Neural progenitor cell (in vitro differentiated cells): ENCODE measurements at regions not wholly inside any gene's neighbourhood (a gene's known extent, or its start where the extent isn't known, plus 50 kb on each side); places are given as distances from the start of the nearest gene placed in this dataset.
"Not testable (repeated sequence)": the region's sequence is repeated elsewhere in the genome, so short reads cannot be mapped to it uniquely, and the experiment has no call there.

Experiments
- DNase-seq: peaks from one replicate; pipeline ENCODE4 v3.0.0-alpha.2; 2016; ENCODE audit warnings: low spot score
- H2AFZ ChIP-seq: fragments of 200-600 bp; sonication (generic); replicated peaks from 2 replicates; pipeline ENCODE4 v1.6.1; 2016; ENCODE audit warnings: antibody characterized with exemption
- H3F3A ChIP-seq: fragments of 200-600 bp; sonication (generic); 2 replicates; pipeline ENCODE4 v1.6.1; 2016; ENCODE audit warnings: antibody characterized with exemption, low read depth
- H3K27ac ChIP-seq: fragments of 200-600 bp; sonication (generic); 2 replicates; pipeline ENCODE4 v1.5.1; 2016; ENCODE audit warnings: mild to moderate bottlenecking
- H3K27me3 ChIP-seq: fragments of 200-600 bp; sonication (generic); 2 replicates; pipeline ENCODE4 v1.6.1; 2016; ENCODE audit warnings: mild to moderate bottlenecking, moderate library complexity
- H3K36me3 ChIP-seq: fragments of 200-600 bp; sonication (generic); 2 replicates; pipeline ENCODE4 v1.5.1; 2016
- H3K4me1 ChIP-seq: fragments of 200-600 bp; sonication (generic); 2 replicates; pipeline ENCODE4 v1.6.1; 2016; ENCODE audit warnings: mixed run types
- H3K4me2 ChIP-seq: fragments of 200-600 bp; sonication (generic); 2 replicates; pipeline ENCODE4 v1.6.1; 2016
- H3K4me3 ChIP-seq: fragments of 200-600 bp; sonication (generic); 2 replicates; pipeline ENCODE4 v1.5.1; 2016
- H3K79me2 ChIP-seq: fragments of 200-600 bp; sonication (generic); 2 replicates; pipeline ENCODE4 v1.6.1; 2016; ENCODE audit warnings: low read depth
- H3K9ac ChIP-seq: fragments of 200-600 bp; sonication (generic); 2 replicates; pipeline ENCODE4 v1.6.1; 2016
- H3K9me3 ChIP-seq: fragments of 200-600 bp; sonication (generic); 2 replicates; pipeline ENCODE4 v1.5.1; 2016; ENCODE audit warnings: low read depth
- H4K20me1 ChIP-seq: fragments of 200-600 bp; sonication (generic); 2 replicates; pipeline ENCODE4 v1.6.1; 2016; ENCODE audit warnings: low read depth
- H3K27ac Mint-ChIP-seq: 3 replicates; pipeline ENCODE4 v1.8.0; 2021; ENCODE audit warnings: mixed read lengths
- H3K27me3 Mint-ChIP-seq: 2 replicates; pipeline ENCODE4 v1.8.0; 2022; ENCODE audit warnings: low read depth, mild to moderate bottlenecking, inconsistent platforms, moderate library complexity, mixed read lengths; ENCODE audit not compliant: insufficient read depth
- H3K36me3 Mint-ChIP-seq: 3 replicates; pipeline ENCODE4 v1.8.0; 2021; ENCODE audit warnings: mixed read lengths
- H3K4me1 Mint-ChIP-seq: 3 replicates; pipeline ENCODE4 v1.8.0; 2021; ENCODE audit warnings: mixed read lengths
- H3K4me3 Mint-ChIP-seq: 3 replicates; pipeline ENCODE4 v1.8.0; 2021; ENCODE audit warnings: mild to moderate bottlenecking, moderate library complexity, mixed read lengths
- H3K9me3 Mint-ChIP-seq: 3 replicates; pipeline ENCODE4 v1.8.0; 2020; ENCODE audit warnings: mixed read lengths
- EZH2 ChIP-seq: fragments of 200-600 bp; sonication (generic); IDR thresholded peaks from 2 replicates; pipeline ENCODE4 v1.6.1; 2017; ENCODE audit warnings: antibody characterized with exemption, mild to moderate bottlenecking, moderate library complexity
- EZH2phosphoT487 ChIP-seq: fragments of 200-600 bp; sonication (generic); IDR thresholded peaks from 2 replicates; pipeline ENCODE4 v1.6.1; 2017; ENCODE audit warnings: antibody characterized with exemption
- TF ChIP-seq, protein P1 (sequence below): fragments of 200-600 bp; sonication (generic); IDR thresholded peaks from 2 replicates; pipeline ENCODE4 v1.5.1; 2017; ENCODE audit warnings: antibody characterized with exemption, mild to moderate bottlenecking

DNA sequence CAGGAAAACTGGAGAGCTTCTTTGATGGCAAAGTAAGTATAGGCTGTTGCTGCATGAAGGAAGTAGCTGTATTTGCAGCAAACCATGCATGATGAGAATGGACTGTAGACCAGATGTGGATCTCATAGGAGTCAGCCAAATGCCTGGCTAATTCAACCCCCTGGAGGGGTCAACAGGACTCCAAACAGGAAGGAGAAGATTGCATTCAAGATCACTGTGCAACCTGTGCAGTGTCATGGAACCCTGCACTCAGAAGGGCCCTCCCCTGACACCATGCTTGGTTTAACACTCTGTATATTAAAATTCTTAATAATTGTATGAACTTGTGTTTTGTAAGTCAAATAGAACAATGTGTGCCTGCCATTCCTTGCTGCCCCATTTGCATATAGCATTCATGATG is 225.1 kb upstream of the FSCB start:
- no peak for DNase-seq
- H2AFZ ChIP-seq: no peak overlapping the region
- H3K9me3 Mint-ChIP-seq: no peaks in the 10 kb centered on the region
- no peak overlapping the region for H3K4me2 ChIP-seq
- H3K27ac ChIP-seq: no peak overlapping the region
- no peaks in the 10 kb centered on the region for H3K4me1 ChIP-seq
- H3K4me3 ChIP-seq: no peak overlapping the region
- H3K36me3 ChIP-seq: no peaks in the 10 kb centered on the region
- H3K27me3 ChIP-seq: no peaks in the 10 kb centered on the region
- no peaks in the 10 kb centered on the region for H3K36me3 Mint-ChIP-seq
- H3K9ac ChIP-seq: no peak overlapping the region
- no peak overlapping the region for H3K4me3 Mint-ChIP-seq
- H3K4me1 Mint-ChIP-seq: peaks cover 3% of the 10 kb centered on the region
- no peaks in the 10 kb centered on the region for H3K79me2 ChIP-seq
- H3K27me3 Mint-ChIP-seq: no peaks in the 10 kb centered on the region
- no peaks in the 10 kb centered on the region for H4K20me1 ChIP-seq
- H3F3A ChIP-seq: no peaks in the 10 kb centered on the region
- no peak overlapping the region for H3K27ac Mint-ChIP-seq
- TF ChIP-seq EZH2: no peak
- no peak for TF ChIP-seq EZH2phosphoT487
- TF ChIP-seq, protein P1, sequence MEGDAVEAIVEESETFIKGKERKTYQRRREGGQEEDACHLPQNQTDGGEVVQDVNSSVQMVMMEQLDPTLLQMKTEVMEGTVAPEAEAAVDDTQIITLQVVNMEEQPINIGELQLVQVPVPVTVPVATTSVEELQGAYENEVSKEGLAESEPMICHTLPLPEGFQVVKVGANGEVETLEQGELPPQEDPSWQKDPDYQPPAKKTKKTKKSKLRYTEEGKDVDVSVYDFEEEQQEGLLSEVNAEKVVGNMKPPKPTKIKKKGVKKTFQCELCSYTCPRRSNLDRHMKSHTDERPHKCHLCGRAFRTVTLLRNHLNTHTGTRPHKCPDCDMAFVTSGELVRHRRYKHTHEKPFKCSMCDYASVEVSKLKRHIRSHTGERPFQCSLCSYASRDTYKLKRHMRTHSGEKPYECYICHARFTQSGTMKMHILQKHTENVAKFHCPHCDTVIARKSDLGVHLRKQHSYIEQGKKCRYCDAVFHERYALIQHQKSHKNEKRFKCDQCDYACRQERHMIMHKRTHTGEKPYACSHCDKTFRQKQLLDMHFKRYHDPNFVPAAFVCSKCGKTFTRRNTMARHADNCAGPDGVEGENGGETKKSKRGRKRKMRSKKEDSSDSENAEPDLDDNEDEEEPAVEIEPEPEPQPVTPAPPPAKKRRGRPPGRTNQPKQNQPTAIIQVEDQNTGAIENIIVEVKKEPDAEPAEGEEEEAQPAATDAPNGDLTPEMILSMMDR: no peak
- no peaks in the 10 kb centered on the region for H3K9me3 ChIP-seq

DNA sequence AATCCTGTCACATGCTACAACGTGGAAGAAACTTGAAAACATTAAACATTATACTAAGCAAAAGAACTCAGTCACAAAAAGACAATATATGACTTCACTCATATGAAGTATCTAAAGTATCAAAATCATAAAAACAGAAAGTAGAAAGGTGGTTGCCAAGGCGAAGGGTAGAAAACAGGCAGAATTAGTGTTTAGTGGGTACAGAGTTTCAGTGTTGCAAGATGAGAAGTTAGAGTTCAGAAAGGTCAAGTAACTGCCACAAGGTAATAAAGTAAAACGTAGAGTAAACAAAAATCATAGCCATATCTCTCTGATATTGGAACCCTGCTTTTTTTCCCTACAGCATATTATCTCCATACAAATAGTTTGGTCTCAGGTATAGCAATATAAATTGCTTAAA is 223.8 kb upstream of the FSCB start:
- Mint-ChIP-seq H3K4me3 (no peak overlapping the region), H3K27me3 (no peaks in the 10 kb centered on the region), H3K9me3 (no peaks in the 10 kb centered on the region), H3K4me1 (peaks cover 3% of the 10 kb centered on the region), H3K36me3 (no peaks in the 10 kb centered on the region), H3K27ac (no peak overlapping the region)
- no peaks in the 10 kb centered on the region for H4K20me1 ChIP-seq
- H2AFZ ChIP-seq: no peak overlapping the region
- no peaks in the 10 kb centered on the region for H3K27me3 ChIP-seq
- no peak overlapping the region for H3K9ac ChIP-seq
- no peak overlapping the region for H3K27ac ChIP-seq
- no peak overlapping the region for H3K4me3 ChIP-seq
- no peaks in the 10 kb centered on the region for H3K9me3 ChIP-seq
- no peaks in the 10 kb centered on the region for H3F3A ChIP-seq
- no peaks in the 10 kb centered on the region for H3K36me3 ChIP-seq
- TF ChIP-seq EZH2phosphoT487 (no peak), EZH2 (no peak)
- TF ChIP-seq, protein P1: no peak
- no peaks in the 10 kb centered on the region for H3K4me1 ChIP-seq
- no peak for DNase-seq
- no peaks in the 10 kb centered on the region for H3K79me2 ChIP-seq
- no peak overlapping the region for H3K4me2 ChIP-seq

DNA sequence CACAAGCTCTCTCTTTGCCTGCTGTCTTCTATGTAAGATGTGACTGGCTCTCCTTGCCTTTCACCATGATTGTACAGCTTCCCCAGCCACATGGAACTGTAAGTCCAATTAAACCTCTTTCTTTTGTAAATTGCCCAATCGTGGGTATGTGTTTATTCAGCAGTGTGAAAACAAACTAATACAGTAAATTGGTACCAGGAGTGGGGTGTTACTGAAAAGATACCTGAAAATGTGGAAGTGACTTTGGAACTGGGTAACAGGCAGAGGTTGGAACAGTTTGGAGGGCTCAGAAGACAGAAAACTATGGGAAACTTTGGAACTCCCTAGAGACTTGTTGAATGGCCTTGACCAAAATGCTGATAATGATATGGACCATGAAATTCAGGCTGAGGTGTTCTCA is 214.3 kb upstream of the FSCB start:
- H3F3A ChIP-seq, H3K9me3 ChIP-seq, H3K4me1 Mint-ChIP-seq, DNase-seq, H3K27ac Mint-ChIP-seq, H3K27me3 Mint-ChIP-seq, H3K27ac ChIP-seq, H4K20me1 ChIP-seq, H3K4me2 ChIP-seq, H3K27me3 ChIP-seq, H3K79me2 ChIP-seq, H2AFZ ChIP-seq, H3K4me3 Mint-ChIP-seq, H3K4me3 ChIP-seq, H3K36me3 Mint-ChIP-seq, H3K4me1 ChIP-seq, H3K9ac ChIP-seq, H3K36me3 ChIP-seq: not testable (repeated sequence)
- H3K9me3 Mint-ChIP-seq: peaks cover 22% of the 10 kb centered on the region

DNA sequence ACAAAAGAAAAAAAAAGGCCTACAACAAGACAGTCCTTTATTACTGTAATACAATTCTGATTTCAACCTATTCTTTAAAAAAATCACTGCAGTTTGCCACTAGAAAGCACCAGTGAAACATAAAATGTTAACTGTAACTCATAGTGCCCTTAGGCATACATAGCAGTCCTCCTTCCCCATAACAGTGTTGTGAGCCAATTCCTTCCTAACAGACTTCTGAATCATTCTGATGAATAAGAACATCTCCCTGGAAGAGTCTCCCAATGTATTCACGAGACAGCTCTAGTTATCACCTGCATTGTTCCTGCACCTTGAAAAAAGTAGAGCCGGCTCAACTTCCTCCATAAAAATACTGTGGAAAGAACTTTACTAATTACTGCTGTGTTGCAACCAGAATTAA is 213.6 kb upstream of the FSCB start:
- H3K27ac ChIP-seq: no peak overlapping the region
- no peaks in the 10 kb centered on the region for H3K4me1 Mint-ChIP-seq
- no peaks in the 10 kb centered on the region for H4K20me1 ChIP-seq
- no peaks in the 10 kb centered on the region for H3K4me1 ChIP-seq
- peaks cover 22% of the 10 kb centered on the region for H3K9me3 Mint-ChIP-seq
- DNase-seq: no peak
- H3K4me3 ChIP-seq: no peak overlapping the region
- H3K4me3 Mint-ChIP-seq: no peak overlapping the region
- H2AFZ ChIP-seq: no peak overlapping the region
- H3K9ac ChIP-seq: no peak overlapping the region
- no peak overlapping the region for H3K4me2 ChIP-seq
- TF ChIP-seq EZH2: no peak
- TF ChIP-seq EZH2phosphoT487: no peak
- TF ChIP-seq, protein P1: no peak
- H3K79me2 ChIP-seq: no peaks in the 10 kb centered on the region
- no peak overlapping the region for H3K27ac Mint-ChIP-seq
- H3K36me3 ChIP-seq: no peaks in the 10 kb centered on the region
- H3K36me3 Mint-ChIP-seq: peaks cover 4% of the 10 kb centered on the region
- no peaks in the 10 kb centered on the region for H3K9me3 ChIP-seq
- no peaks in the 10 kb centered on the region for H3K27me3 ChIP-seq
- no peaks in the 10 kb centered on the region for H3F3A ChIP-seq
- H3K27me3 Mint-ChIP-seq: no peaks in the 10 kb centered on the region
